ENCODE measurements at regions not wholly inside any gene's neighbourhood (a gene's known extent, or its start where the extent isn't known, plus 50 kb on each side); places are given as distances from the start of the nearest gene placed in this dataset.
A peak's percentile ranks its signal among the peaks of the same experiment; 100 is the strongest.

- Histone ChIP-seq H3K4me3 (ENCODE audit: low read depth in 1 of 3, low read length in 3 of 3) (no peak overlapping the region), H3K9me3 (ENCODE audit: control insufficient read depth in 4 of 4, low read length in 3 of 4) (no peaks in the 10 kb centered on the region), H3K9ac (ENCODE audit: low read depth in 1 of 2, low read length in 2 of 2) (no peak overlapping the region), H3K27me3 (ENCODE audit: control insufficient read depth in 4 of 4, insufficient read depth in 4 of 4, low read length in 3 of 4) (no peaks in the 10 kb centered on the region), H3K36me3 (ENCODE audit: control insufficient read depth in 4 of 4, insufficient read depth in 3 of 4, low read depth in 1 of 4, low read length in 3 of 4) (no peaks in the 10 kb centered on the region), H3K27ac (ENCODE audit: low read depth in 1 of 2, low read length in 2 of 2) (no peak overlapping the region), H3K4me1 (ENCODE audit: control insufficient read depth in 4 of 4, insufficient read depth in 4 of 4, low read length in 3 of 4) (peaks cover 2 to 23% (median 18%) of the 10 kb centered on the region in 4 donors)
- 14% methylated on average over 7 of the region's 7 CpGs for WGBS
- TF ChIP-seq HNF4A (conservative IDR thresholded peaks at IDR 0.05) (peak in 1 of 2 donors; percentile 45), FOXA1 (IDR thresholded peaks at IDR 0.05) (peak; percentile 30), REST (IDR thresholded peaks at IDR 0.05) (no peak), ATF3 (IDR thresholded peaks at IDR 0.05) (no peak), FOXA2 (IDR thresholded peaks at IDR 0.05) (peak; percentile 69), ZBTB33 (IDR thresholded peaks at IDR 0.05) (no peak)
- no peak for DNase-seq (ENCODE audit: low spot score)
Measured at GRCh38 chr7:12771378-12771877, 84.0 kb downstream of the ARL4A start.

- DNase-seq (ENCODE audit: low spot score): no peak
- H3K4me1 ChIP-seq (ENCODE audit: control insufficient read depth in 4 of 4, insufficient read depth in 4 of 4, low read length in 3 of 4): peaks cover 2 to 23% (median 18%) of the 10 kb centered on the region in 4 donors
- no peaks in the 10 kb centered on the region for H3K36me3 ChIP-seq (ENCODE audit: control insufficient read depth in 4 of 4, insufficient read depth in 3 of 4, low read depth in 1 of 4, low read length in 3 of 4)
- 98% methylated on average over 4 of the region's 4 CpGs for WGBS
- H3K27ac ChIP-seq (ENCODE audit: low read depth in 1 of 2, low read length in 2 of 2): no peak overlapping the region
- no peaks in the 10 kb centered on the region for H3K9me3 ChIP-seq (ENCODE audit: control insufficient read depth in 4 of 4, low read length in 3 of 4)
- TF ChIP-seq REST (IDR thresholded peaks at IDR 0.05) (no peak), ZBTB33 (IDR thresholded peaks at IDR 0.05) (no peak), CTCF (IDR thresholded peaks at IDR 0.05; ENCODE audit: low read depth, low read length, missing input control) (no peak), GABPA (IDR thresholded peaks at IDR 0.05 in 1 of 2, conservative IDR thresholded peaks at IDR 0.05 in 1 of 2) (no peak), MAX (IDR thresholded peaks at IDR 0.05) (no peak), FOXA2 (IDR thresholded peaks at IDR 0.05) (no peak), TAF1 (conservative IDR thresholded peaks at IDR 0.05) (no peak), EGR1 (IDR thresholded peaks at IDR 0.05; ENCODE audit: low read depth in 2 of 2) (no peak), SP1 (IDR thresholded peaks at IDR 0.05) (no peak), RAD21 (IDR thresholded peaks at IDR 0.05) (no peak), FOXA1 (IDR thresholded peaks at IDR 0.05) (no peak), ATF3 (IDR thresholded peaks at IDR 0.05) (no peak), YY1 (IDR thresholded peaks at IDR 0.05) (no peak), RXRA (IDR thresholded peaks at IDR 0.05) (no peak), NR2F2 (IDR thresholded peaks at IDR 0.05) (no peak), HNF4A (conservative IDR thresholded peaks at IDR 0.05) (no peak), HNF4G (IDR thresholded peaks at IDR 0.05) (no peak), JUND (IDR thresholded peaks at IDR 0.05) (no peak)
- no peaks in the 10 kb centered on the region for H3K27me3 ChIP-seq (ENCODE audit: control insufficient read depth in 4 of 4, insufficient read depth in 4 of 4, low read length in 3 of 4)
- H3K4me3 ChIP-seq (ENCODE audit: low read depth in 1 of 3, low read length in 3 of 3): no peak overlapping the region
- H3K9ac ChIP-seq (ENCODE audit: low read depth in 1 of 2, low read length in 2 of 2): no peak overlapping the region
Measured at GRCh38 chr7:12772768-12773167, 85.3 kb downstream of the ARL4A start.

Measured in liver (tissue), 8 donors.